OCI-LY1 (cell line): ENCODE measurements at regions not wholly inside any gene's neighbourhood (a gene's known extent, or its start where the extent isn't known, plus 50 kb on each side); places are given as distances from the start of the nearest gene placed in this dataset.
"Not testable (repeated sequence)": the region's sequence is repeated elsewhere in the genome, so short reads cannot be mapped to it uniquely, and the experiment has no call there.

Experiments
- H2AFZ ChIP-seq: fragments of 200-600 bp; sonication (generic), shearing (Covaris generic); 2 replicates; pipeline ENCODE4 v1.6.0; 2014; ENCODE audit warnings: antibody characterized with exemption, mild to moderate bottlenecking, low read length
- H3F3A ChIP-seq: fragments of 200-600 bp; sonication (generic), shearing (Covaris generic); 2 replicates; pipeline ENCODE4 v1.6.0; 2014; ENCODE audit warnings: mild to moderate bottlenecking, antibody characterized with exemption, low read length, moderate library complexity; ENCODE audit not compliant: insufficient read depth
- H3K27ac ChIP-seq: fragments of 200-600 bp; sonication (generic); 2 replicates; pipeline ENCODE4 v1.5.1; 2014; ENCODE audit warnings: low read length, mixed run types, mild to moderate bottlenecking, low read depth; ENCODE audit not compliant: poor library complexity, severe bottlenecking
- H3K27me3 ChIP-seq: fragments of 200-600 bp; sonication (generic); 2 replicates; pipeline ENCODE4 v1.6.0; 2014; ENCODE audit warnings: antibody characterized with exemption, mild to moderate bottlenecking, low read length, moderate library complexity; ENCODE audit not compliant: insufficient read depth
- H3K36me3 ChIP-seq: fragments of 200-600 bp; sonication (generic); 2 replicates; pipeline ENCODE4 v1.6.1; 2014; ENCODE audit warnings: mild to moderate bottlenecking, antibody characterized with exemption, low read length, moderate library complexity, mixed read lengths; ENCODE audit not compliant: insufficient read depth
- H3K4me1 ChIP-seq: fragments of 200-600 bp; sonication (generic); 2 replicates; pipeline ENCODE4 v1.5.1; 2014; ENCODE audit warnings: mild to moderate bottlenecking, low read length, moderate library complexity; ENCODE audit not compliant: insufficient read depth, severe bottlenecking
- H3K4me2 ChIP-seq: fragments of 200-600 bp; sonication (generic), shearing (Covaris generic); 2 replicates; pipeline ENCODE4 v1.6.1; 2014; ENCODE audit warnings: low read length
- H3K4me3 ChIP-seq: fragments of 200-600 bp; sonication (generic); 2 replicates; pipeline ENCODE4 v1.5.1; 2014; ENCODE audit warnings: low read length, low read depth, mild to moderate bottlenecking, mixed read lengths; ENCODE audit not compliant: poor library complexity, severe bottlenecking
- H3K79me2 ChIP-seq: fragments of 200-600 bp; shearing (Covaris generic); 2 replicates; pipeline ENCODE4 v1.6.1; 2016; ENCODE audit warnings: mixed run types, low read length, mixed read lengths; ENCODE audit not compliant: insufficient read depth
- H3K9ac ChIP-seq: fragments of 200-600 bp; sonication (generic), shearing (Covaris generic); 2 replicates; pipeline ENCODE4 v1.6.1; 2014; ENCODE audit warnings: mild to moderate bottlenecking, low read length, mixed read lengths
- H3K9me2 ChIP-seq: fragments of 200-600 bp; sonication (generic), shearing (Covaris generic); 2 replicates; pipeline ENCODE4 v1.6.1; 2014; ENCODE audit warnings: low read depth, mild to moderate bottlenecking, low read length, mixed read lengths
- H3K9me3 ChIP-seq: fragments of 200-600 bp; shearing (Covaris generic); 2 replicates; pipeline ENCODE4 v1.6.1; 2014; ENCODE audit warnings: low read length, mixed read lengths
- H4K20me1 ChIP-seq: fragments of 200-600 bp; sonication (generic), shearing (Covaris generic); 2 replicates; pipeline ENCODE4 v1.6.0; 2016; ENCODE audit warnings: mild to moderate bottlenecking, low read length; ENCODE audit not compliant: insufficient read depth
- EZH2 ChIP-seq: fragments of 200-600 bp; sonication (generic), shearing (Covaris generic); IDR thresholded peaks from 2 replicates; pipeline ENCODE4 v1.8.0; 2017; ENCODE audit warnings: borderline replicate concordance, mixed run types, mild to moderate bottlenecking, antibody characterized with exemption, low read length, moderate library complexity, mixed read lengths
- TF ChIP-seq, protein P1 (sequence below): fragments of 200-600 bp; sonication (generic), shearing (Covaris generic); IDR thresholded peaks from 2 replicates; pipeline ENCODE4 v1.5.1; 2017; ENCODE audit warnings: mild to moderate bottlenecking, antibody characterized with exemption, low read length, moderate library complexity, mixed read lengths

DNA sequence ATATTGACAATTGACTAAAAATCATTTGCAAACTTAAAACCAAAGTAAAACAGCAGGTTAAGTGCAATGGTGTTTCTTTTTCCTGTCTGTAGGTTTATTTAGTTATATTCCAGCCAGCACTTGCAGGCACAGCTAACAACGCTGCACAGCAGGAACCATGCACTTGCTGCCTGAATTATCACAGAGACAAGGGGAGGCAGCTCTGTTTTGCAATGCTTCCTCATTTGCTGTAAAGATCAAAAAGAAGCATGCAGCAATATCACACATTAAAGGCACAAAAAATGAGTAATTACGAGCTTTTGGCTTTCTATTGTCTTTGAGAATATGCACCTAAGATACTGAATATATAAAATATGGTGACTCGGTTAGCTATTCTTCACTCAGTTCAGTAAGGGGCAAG is 241.9 kb downstream of the EPHA7 start:
- Histone ChIP-seq H2AFZ (peak overlapping the region; percentile 29; the same call in 1 of the 2 replicates), H3K9ac (no peak overlapping the region), H3K27me3 (no peaks in the 10 kb centered on the region), H3K27ac (no peak overlapping the region), H3K4me3 (no peak overlapping the region), H3K9me2 (no peaks in the 10 kb centered on the region), H3F3A (no peaks in the 10 kb centered on the region), H3K4me1 (peaks cover 20% of the 10 kb centered on the region), H3K4me2 (no peak overlapping the region), H3K36me3 (no peaks in the 10 kb centered on the region), H3K9me3 (no peaks in the 10 kb centered on the region), H4K20me1 (no peaks in the 10 kb centered on the region), H3K79me2 (no peaks in the 10 kb centered on the region)
- TF ChIP-seq, protein P1, sequence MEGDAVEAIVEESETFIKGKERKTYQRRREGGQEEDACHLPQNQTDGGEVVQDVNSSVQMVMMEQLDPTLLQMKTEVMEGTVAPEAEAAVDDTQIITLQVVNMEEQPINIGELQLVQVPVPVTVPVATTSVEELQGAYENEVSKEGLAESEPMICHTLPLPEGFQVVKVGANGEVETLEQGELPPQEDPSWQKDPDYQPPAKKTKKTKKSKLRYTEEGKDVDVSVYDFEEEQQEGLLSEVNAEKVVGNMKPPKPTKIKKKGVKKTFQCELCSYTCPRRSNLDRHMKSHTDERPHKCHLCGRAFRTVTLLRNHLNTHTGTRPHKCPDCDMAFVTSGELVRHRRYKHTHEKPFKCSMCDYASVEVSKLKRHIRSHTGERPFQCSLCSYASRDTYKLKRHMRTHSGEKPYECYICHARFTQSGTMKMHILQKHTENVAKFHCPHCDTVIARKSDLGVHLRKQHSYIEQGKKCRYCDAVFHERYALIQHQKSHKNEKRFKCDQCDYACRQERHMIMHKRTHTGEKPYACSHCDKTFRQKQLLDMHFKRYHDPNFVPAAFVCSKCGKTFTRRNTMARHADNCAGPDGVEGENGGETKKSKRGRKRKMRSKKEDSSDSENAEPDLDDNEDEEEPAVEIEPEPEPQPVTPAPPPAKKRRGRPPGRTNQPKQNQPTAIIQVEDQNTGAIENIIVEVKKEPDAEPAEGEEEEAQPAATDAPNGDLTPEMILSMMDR = no peak
- no peak for TF ChIP-seq EZH2

DNA sequence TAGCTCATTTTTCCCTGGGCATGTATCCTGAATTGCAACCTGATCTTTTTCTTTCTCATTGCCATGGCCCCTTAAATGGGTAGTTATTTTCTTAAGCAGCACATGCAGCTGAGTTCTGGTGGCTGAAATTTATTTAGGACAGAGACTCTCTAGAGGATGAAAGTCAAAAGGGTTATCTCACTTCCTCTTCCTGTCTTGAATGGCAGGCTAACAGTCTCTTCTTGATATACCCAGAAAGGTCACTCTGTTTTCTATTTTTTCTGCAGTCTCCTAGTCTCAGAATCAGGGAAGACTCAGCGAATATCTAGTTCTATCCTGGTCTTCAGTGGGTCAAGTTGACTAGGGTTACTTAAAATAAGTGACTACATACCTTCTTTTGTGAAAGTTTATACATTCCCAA is 243.3 kb downstream of the EPHA7 start:
- H4K20me1 ChIP-seq = no peaks in the 10 kb centered on the region
- H3K9me3 ChIP-seq = no peaks in the 10 kb centered on the region
- H3K27ac ChIP-seq = no peak overlapping the region
- no peaks in the 10 kb centered on the region for H3K9me2 ChIP-seq
- no peaks in the 10 kb centered on the region for H3K27me3 ChIP-seq
- H3F3A ChIP-seq = no peaks in the 10 kb centered on the region
- no peaks in the 10 kb centered on the region for H3K36me3 ChIP-seq
- H3K4me1 ChIP-seq = peaks cover 20% of the 10 kb centered on the region
- no peak overlapping the region for H2AFZ ChIP-seq
- TF ChIP-seq, protein P1 = no peak
- TF ChIP-seq EZH2 = no peak
- H3K79me2 ChIP-seq = no peaks in the 10 kb centered on the region
- H3K4me2 ChIP-seq = no peak overlapping the region
- no peak overlapping the region for H3K9ac ChIP-seq
- no peak overlapping the region for H3K4me3 ChIP-seq

DNA sequence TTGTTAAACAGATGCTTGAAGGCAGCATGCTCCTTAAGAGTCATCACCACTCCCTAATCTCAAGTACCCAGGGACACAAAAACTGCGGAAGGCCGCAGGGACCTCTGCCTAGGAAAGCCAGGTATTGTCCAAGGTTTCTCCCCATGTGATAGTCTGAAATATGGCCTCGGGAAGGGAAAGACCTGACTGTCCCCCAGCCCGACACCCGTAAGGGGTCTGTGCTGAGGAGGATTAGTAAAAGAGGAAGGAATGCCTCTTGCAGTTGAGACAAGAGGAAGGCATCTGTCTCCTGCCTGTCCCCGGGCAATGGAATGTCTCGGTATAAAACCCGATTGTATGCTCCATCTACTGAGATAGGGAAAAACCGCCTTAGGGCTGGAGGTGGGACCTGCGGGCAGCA is 245.8 kb downstream of the EPHA7 start:
- H3K9ac ChIP-seq, H3K4me2 ChIP-seq, H3K36me3 ChIP-seq, H3K9me2 ChIP-seq, H3K4me3 ChIP-seq, H4K20me1 ChIP-seq, H3F3A ChIP-seq, H3K79me2 ChIP-seq, H3K9me3 ChIP-seq, H3K27ac ChIP-seq, H3K27me3 ChIP-seq, H2AFZ ChIP-seq: not testable (repeated sequence)
- peaks cover 20% of the 10 kb centered on the region for H3K4me1 ChIP-seq

DNA sequence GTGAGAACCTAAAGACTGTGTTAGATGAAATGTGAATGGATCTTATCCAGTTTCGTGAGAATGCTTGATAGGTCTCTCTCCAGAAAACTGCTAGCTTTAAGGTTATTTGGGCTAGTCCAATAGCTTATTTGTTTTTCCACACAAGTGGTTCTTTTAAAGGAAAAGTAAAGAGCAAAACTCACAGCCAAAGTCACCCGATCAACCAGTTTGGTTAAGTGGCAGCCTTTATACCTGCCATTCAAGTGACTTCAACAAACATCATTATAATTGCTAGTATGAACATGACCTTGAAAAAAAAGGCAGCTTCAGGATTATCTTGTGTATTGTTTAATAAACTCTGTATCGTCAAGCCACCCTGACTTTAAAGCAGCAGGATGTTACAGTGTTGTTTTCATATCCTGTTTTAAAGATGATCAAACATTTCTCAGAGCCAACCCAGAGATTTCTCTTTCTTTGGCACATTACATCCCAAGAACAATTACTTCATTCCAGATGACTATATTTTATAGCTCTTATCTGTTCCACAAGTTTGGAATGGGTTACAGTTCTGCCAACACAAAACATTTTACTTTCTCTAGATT is 253.4 kb downstream of the EPHA7 start:
- Histone ChIP-seq H3K4me1 (no peaks in the 10 kb centered on the region), H3K9me2 (no peaks in the 10 kb centered on the region), H3K79me2 (no peaks in the 10 kb centered on the region), H3K36me3 (no peaks in the 10 kb centered on the region), H3K27me3 (no peaks in the 10 kb centered on the region), H3K9ac (no peak overlapping the region), H4K20me1 (no peaks in the 10 kb centered on the region), H3F3A (no peaks in the 10 kb centered on the region), H3K27ac (no peak overlapping the region), H3K4me2 (no peak overlapping the region), H3K4me3 (no peak overlapping the region), H3K9me3 (no peaks in the 10 kb centered on the region), H2AFZ (no peak overlapping the region)
- no peak for TF ChIP-seq EZH2
- TF ChIP-seq, protein P1 = no peak
